ENCODE measurements at regions not wholly inside any gene's neighbourhood (a gene's known extent, or its start where the extent isn't known, plus 50 kb on each side); places are given as distances from the start of the nearest gene placed in this dataset.

GRCh38 chr12:112559784-112560183, 141.0 kb downstream of the PTPN11 start:
- DNase-seq, result no peak

- no peak for DNase-seq
These were observed 145.5 kb downstream of the PTPN11 start for GRCh38 chr12:112564160-112564784.

GRCh38 chr12:112568641-112569040, 149.9 kb downstream of the PTPN11 start:
- no peak for DNase-seq

- no peak for DNase-seq
These were observed 151.3 kb downstream of the PTPN11 start for GRCh38 chr12:112570096-112570495.

- no peak for DNase-seq
These were observed 154.4 kb downstream of the PTPN11 start for GRCh38 chr12:112573141-112573540.

- DNase-seq, result no peak
These were observed 156.3 kb downstream of the PTPN11 start for GRCh38 chr12:112574896-112575558.

GRCh38 chr12:112575559-112576067, 156.9 kb downstream of the PTPN11 start:
- no peak for DNase-seq

- DNase-seq, result no peak
These were observed 159.0 kb downstream of the PTPN11 start for GRCh38 chr12:112577473-112578329.

GRCh38 chr12:112584266-112584722, 165.5 kb downstream of the PTPN11 start:
- DNase-seq, result no peak

GRCh38 chr12:112586148-112586783, 167.5 kb downstream of the PTPN11 start:
- no peak for DNase-seq

- DNase-seq, result no peak
These were observed 170.5 kb downstream of the PTPN11 start for GRCh38 chr12:112589275-112589674.

GRCh38 chr12:112590281-112590680, 171.5 kb downstream of the PTPN11 start:
- DNase-seq, result no peak

- DNase-seq, result no peak
These were observed 172.7 kb downstream of the PTPN11 start for GRCh38 chr12:112591488-112591887.

- DNase-seq, result no peak
These were observed 176.7 kb downstream of the PTPN11 start for GRCh38 chr12:112595410-112595809.

GRCh38 chr12:112597986-112598385, 179.2 kb downstream of the PTPN11 start:
- DNase-seq, result no peak

GRCh38 chr12:112598626-112599025, 179.9 kb downstream of the PTPN11 start:
- no peak for DNase-seq

GRCh38 chr12:112599871-112600270, 181.1 kb downstream of the PTPN11 start:
- no peak for DNase-seq

- no peak for DNase-seq
These were observed 183.4 kb downstream of the PTPN11 start for GRCh38 chr12:112602150-112602549.

GRCh38 chr12:112606611-112607365, 184.8 kb upstream of the RPH3A start:
- DNase-seq, result no peak

GRCh38 chr12:112607427-112607826, 184.1 kb upstream of the RPH3A start:
- DNase-seq, result no peak

- DNase-seq, result no peak
These were observed 179.6 kb upstream of the RPH3A start for GRCh38 chr12:112611908-112612307.

GRCh38 chr12:112615196-112615595, 176.4 kb upstream of the RPH3A start:
- no peak for DNase-seq
